SK-N-SH (cell line): ENCODE measurements at regions not wholly inside any gene's neighbourhood (a gene's known extent, or its start where the extent isn't known, plus 50 kb on each side); places are given as distances from the start of the nearest gene placed in this dataset.

Experiments
- CTCF ChIP-seq: fragments of 200-600 bp; sonication (generic); IDR thresholded peaks from 2 replicates; pipeline ENCODE4 v1.6.1; 2017; ENCODE audit warnings: antibody characterized with exemption, mild to moderate bottlenecking, moderate library complexity
- FOXM1 ChIP-seq: IDR thresholded peaks from 2 replicates; pipeline ENCODE4 v1.4.0; 2012; ENCODE audit warnings: low read depth, mild to moderate bottlenecking
- GABPA ChIP-seq: IDR thresholded peaks from 2 replicates; pipeline ENCODE4 v1.4.0; 2012; ENCODE audit warnings: low read depth, mild to moderate bottlenecking
- RFX5 ChIP-seq: IDR thresholded peaks from 2 replicates; pipeline ENCODE4 v1.6.1; 2012; ENCODE audit warnings: mild to moderate bottlenecking, improper control_type of control experiment, low read length
- USF2 ChIP-seq: fragments of 150-350 bp; IDR thresholded peaks from 2 replicates; pipeline ENCODE4 v1.6.1; 2017; ENCODE audit warnings: antibody characterized with exemption, low read length, low read depth, borderline replicate concordance
- YY1 ChIP-seq: IDR thresholded peaks from 2 replicates; pipeline ENCODE4 v1.4.0; 2012; ENCODE audit warnings: low read depth, mild to moderate bottlenecking

GRCh38 chr13:84997858-84998257, 801.4 kb downstream of the SLITRK6 start:
- TF ChIP-seq YY1 (no peak), RFX5 (no peak), CTCF (no peak), FOXM1 (no peak), GABPA (no peak), USF2 (no peak)
